ENCODE measurements at regions not wholly inside any gene's neighbourhood (a gene's known extent, or its start where the extent isn't known, plus 50 kb on each side); places are given as distances from the start of the nearest gene placed in this dataset.

DNA sequence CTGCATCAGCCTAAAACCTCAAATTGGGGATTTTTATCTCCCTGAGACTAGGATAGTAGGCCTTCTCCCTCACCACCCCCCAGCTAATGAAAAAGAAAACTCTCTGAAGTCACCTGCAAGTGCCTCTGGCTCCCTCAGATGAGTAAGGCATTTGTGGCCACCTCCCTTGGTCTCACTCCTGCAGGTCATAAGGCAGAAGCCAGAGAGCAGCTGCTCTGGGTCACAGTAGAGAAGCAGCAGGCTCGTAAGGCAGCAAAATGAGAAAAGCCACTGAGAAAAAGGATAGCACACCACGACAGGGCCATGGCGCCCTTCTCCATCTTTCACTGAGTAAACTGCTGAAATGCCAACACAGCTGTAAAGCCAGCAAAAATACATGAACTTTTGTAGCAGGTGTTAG is 296.7 kb upstream of the DPH6 start:
- H3K36me3 ChIP-seq (replicated peaks in 1 of 2; ENCODE audit: control extremely low read depth in 1 of 2, control insufficient read depth in 1 of 2, extremely low read depth in 1 of 2, insufficient read depth in 2 of 2, low read length in 1 of 2): no peaks in the 10 kb centered on the region
- H3K4me3 ChIP-seq (ENCODE audit: control extremely low read depth in 1 of 5, extremely low read depth in 1 of 5, insufficient read depth in 1 of 5, low read depth in 2 of 5, low read length in 4 of 5): no peak overlapping the region
- H2AFZ ChIP-seq (ENCODE audit: insufficient read depth, low read depth, low read length, poor library complexity, severe bottlenecking): no peak overlapping the region
- 88% methylated on average over 3 of the region's 3 CpGs for WGBS (ENCODE audit: insufficient coverage)
- ATAC-seq (ENCODE audit: low read depth): no peak
- Mint-ChIP-seq H3K27ac (no peak overlapping the region), H3K27me3 (no peaks in the 10 kb centered on the region), H3K4me3 (no peak overlapping the region), H3K4me1 (no peaks in the 10 kb centered on the region), H3K9me3 (ENCODE audit: insufficient read depth) (no peaks in the 10 kb centered on the region)
- CTCF ChIA-PET: no interaction called here
- intact Hi-C loops (cut with micrococcal nuclease): no loop called here
- DNase-seq: no peak
- POLR2A ChIA-PET: no interaction called here
- H3K27ac ChIP-seq (ENCODE audit: low read length in 2 of 2): no peak overlapping the region
- H4K20me1 ChIP-seq (ENCODE audit: control insufficient read depth, insufficient read depth, low read length, poor library complexity, severe bottlenecking): no peaks in the 10 kb centered on the region
- no peak overlapping the region for H3K9ac ChIP-seq (ENCODE audit: low read length)
- no peaks in the 10 kb centered on the region for H3K4me1 ChIP-seq (ENCODE audit: control insufficient read depth in 2 of 2, insufficient read depth in 2 of 2, low read length in 2 of 2)
- no peaks in the 10 kb centered on the region for H3K9me3 ChIP-seq (ENCODE audit: control extremely low read depth in 1 of 3, control insufficient read depth in 2 of 3, insufficient read depth in 1 of 3, low read length in 2 of 3)
- H3K4me2 ChIP-seq (replicated peaks; ENCODE audit: low read depth, low read length, poor library complexity, severe bottlenecking): no peak overlapping the region
- H3K79me2 ChIP-seq (ENCODE audit: control insufficient read depth, insufficient read depth, low read length): no peaks in the 10 kb centered on the region
- no peaks in the 10 kb centered on the region for H3K27me3 ChIP-seq (replicated peaks in 1 of 4; ENCODE audit: control extremely low read depth in 1 of 4, control insufficient read depth in 3 of 4, insufficient read depth in 4 of 4, low read length in 3 of 4)
- TF ChIP-seq, protein P1, sequence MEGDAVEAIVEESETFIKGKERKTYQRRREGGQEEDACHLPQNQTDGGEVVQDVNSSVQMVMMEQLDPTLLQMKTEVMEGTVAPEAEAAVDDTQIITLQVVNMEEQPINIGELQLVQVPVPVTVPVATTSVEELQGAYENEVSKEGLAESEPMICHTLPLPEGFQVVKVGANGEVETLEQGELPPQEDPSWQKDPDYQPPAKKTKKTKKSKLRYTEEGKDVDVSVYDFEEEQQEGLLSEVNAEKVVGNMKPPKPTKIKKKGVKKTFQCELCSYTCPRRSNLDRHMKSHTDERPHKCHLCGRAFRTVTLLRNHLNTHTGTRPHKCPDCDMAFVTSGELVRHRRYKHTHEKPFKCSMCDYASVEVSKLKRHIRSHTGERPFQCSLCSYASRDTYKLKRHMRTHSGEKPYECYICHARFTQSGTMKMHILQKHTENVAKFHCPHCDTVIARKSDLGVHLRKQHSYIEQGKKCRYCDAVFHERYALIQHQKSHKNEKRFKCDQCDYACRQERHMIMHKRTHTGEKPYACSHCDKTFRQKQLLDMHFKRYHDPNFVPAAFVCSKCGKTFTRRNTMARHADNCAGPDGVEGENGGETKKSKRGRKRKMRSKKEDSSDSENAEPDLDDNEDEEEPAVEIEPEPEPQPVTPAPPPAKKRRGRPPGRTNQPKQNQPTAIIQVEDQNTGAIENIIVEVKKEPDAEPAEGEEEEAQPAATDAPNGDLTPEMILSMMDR (IDR thresholded peaks at IDR 0.05): no peak
- TF ChIP-seq EZH2 (IDR thresholded peaks at IDR 0.05; ENCODE audit: borderline replicate concordance, insufficient read depth, low read depth, low read length, poor library complexity, severe bottlenecking): no peak

DNA sequence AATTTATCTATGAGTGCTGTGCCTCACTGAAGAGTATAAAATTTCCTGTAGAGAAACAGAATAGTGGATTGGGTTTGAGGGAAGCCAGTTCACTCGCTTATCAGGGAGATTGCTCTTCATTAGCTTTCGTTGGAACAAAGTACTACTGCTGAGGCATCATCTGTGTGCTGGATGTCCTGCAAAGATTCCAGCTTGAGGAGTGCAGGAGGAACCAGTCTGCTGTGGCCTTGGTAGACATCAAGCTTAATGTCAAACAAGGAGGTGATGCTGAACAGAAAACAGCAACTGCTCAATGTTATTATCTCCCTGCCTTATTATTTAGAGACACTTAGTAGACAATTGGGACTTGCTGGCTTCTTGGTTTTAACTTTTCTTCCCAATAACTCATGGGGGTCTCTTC is 297.5 kb upstream of the DPH6 start:
- no peak overlapping the region for H3K9ac ChIP-seq (ENCODE audit: low read length)
- no peaks in the 10 kb centered on the region for H3K4me1 Mint-ChIP-seq

More for the DNA sequence above, 297.5 kb upstream of the DPH6 start:
- TF ChIP-seq EZH2 (IDR thresholded peaks at IDR 0.05; ENCODE audit: borderline replicate concordance, insufficient read depth, low read depth, low read length, poor library complexity, severe bottlenecking): no peak
- TF ChIP-seq, protein P1 (IDR thresholded peaks at IDR 0.05): no peak
- no peak for DNase-seq
- H3K9me3 Mint-ChIP-seq (ENCODE audit: insufficient read depth): no peaks in the 10 kb centered on the region
- no peak for ATAC-seq (ENCODE audit: low read depth)
- H3K27me3 Mint-ChIP-seq: no peaks in the 10 kb centered on the region
- no peak overlapping the region for H3K27ac Mint-ChIP-seq
- H3K36me3 ChIP-seq (replicated peaks in 1 of 2; ENCODE audit: control extremely low read depth in 1 of 2, control insufficient read depth in 1 of 2, extremely low read depth in 1 of 2, insufficient read depth in 2 of 2, low read length in 1 of 2): no peaks in the 10 kb centered on the region
- no peaks in the 10 kb centered on the region for H3K4me1 ChIP-seq (ENCODE audit: control insufficient read depth in 2 of 2, insufficient read depth in 2 of 2, low read length in 2 of 2)
- no peak overlapping the region for H3K27ac ChIP-seq (ENCODE audit: low read length in 2 of 2)
- no peaks in the 10 kb centered on the region for H3K79me2 ChIP-seq (ENCODE audit: control insufficient read depth, insufficient read depth, low read length)
- H3K9me3 ChIP-seq (ENCODE audit: control extremely low read depth in 1 of 3, control insufficient read depth in 2 of 3, insufficient read depth in 1 of 3, low read length in 2 of 3): no peaks in the 10 kb centered on the region
- H3K4me2 ChIP-seq (replicated peaks; ENCODE audit: low read depth, low read length, poor library complexity, severe bottlenecking): no peak overlapping the region
- ChIA-PET CTCF (no interaction called here), POLR2A (no interaction called here)
- no peak overlapping the region for H3K4me3 Mint-ChIP-seq
- H2AFZ ChIP-seq (ENCODE audit: insufficient read depth, low read depth, low read length, poor library complexity, severe bottlenecking): no peak overlapping the region
- H3K4me3 ChIP-seq (ENCODE audit: control extremely low read depth in 1 of 5, extremely low read depth in 1 of 5, insufficient read depth in 1 of 5, low read depth in 2 of 5, low read length in 4 of 5): no peak overlapping the region
- H4K20me1 ChIP-seq (ENCODE audit: control insufficient read depth, insufficient read depth, low read length, poor library complexity, severe bottlenecking): no peaks in the 10 kb centered on the region
- intact Hi-C loops (cut with micrococcal nuclease): no loop called here
- 100% methylated on average over 2 of the region's 2 CpGs for WGBS (ENCODE audit: insufficient coverage)
- no peaks in the 10 kb centered on the region for H3K27me3 ChIP-seq (replicated peaks in 1 of 4; ENCODE audit: control extremely low read depth in 1 of 4, control insufficient read depth in 3 of 4, insufficient read depth in 4 of 4, low read length in 3 of 4)
